OCI-LY7 (cell line): ENCODE measurements at regions not wholly inside any gene's neighbourhood (a gene's known extent, or its start where the extent isn't known, plus 50 kb on each side); places are given as distances from the start of the nearest gene placed in this dataset.
"Not testable (repeated sequence)": the region's sequence is repeated elsewhere in the genome, so short reads cannot be mapped to it uniquely, and the experiment has no call there.

ENCODE experiments used
- BruUV-seq: library from RNA; stranded (reverse); fragments of 400-500 nt; replicated peaks from 2 replicates; lab custom pipeline; 2021; lab: Mats Ljungman, UMichigan
- CTCF ChIA-PET: fragments of 300-600 bp; sonication (Branson Sonifier 250); formaldehyde crosslinking; loops from one replicate; lab custom pipeline; 2022; ENCODE audit warnings: antibody characterized with exemption; ENCODE audit not compliant: unreplicated experiment; lab: Charles Lee
- POLR2A ChIA-PET: fragments of 300-600 bp; sonication (Branson Sonifier 250); formaldehyde crosslinking; loops from one replicate; lab custom pipeline; 2022; ENCODE audit warnings: antibody characterized with exemption; lab: Charles Lee
- DNase-seq: peaks from one replicate; pipeline ENCODE4 v3.0.0-alpha.2; 2015; ENCODE audit warnings: low spot score
- H2AFZ ChIP-seq: fragments of 200-600 bp; sonication (generic), shearing (Covaris generic); 2 replicates; pipeline ENCODE4 v1.6.1; 2014; ENCODE audit warnings: mild to moderate bottlenecking, antibody characterized with exemption, low read length, moderate library complexity
- H3K27ac ChIP-seq: fragments of 200-600 bp; sonication (generic); 2 replicates; pipeline ENCODE4 v1.5.1; 2014; ENCODE audit warnings: mixed run types, low read depth, mild to moderate bottlenecking, moderate library complexity, low read length, inconsistent platforms; ENCODE audit not compliant: poor library complexity, severe bottlenecking
- H3K36me3 ChIP-seq: fragments of 200-600 bp; sonication (generic); 2 replicates; pipeline ENCODE4 v1.6.1; 2014; ENCODE audit warnings: mild to moderate bottlenecking, antibody characterized with exemption, low read length, moderate library complexity, mixed read lengths; ENCODE audit not compliant: insufficient read depth
- H3K4me1 ChIP-seq: fragments of 200-600 bp; sonication (generic); 2 replicates; pipeline ENCODE4 v1.5.1; 2014; ENCODE audit warnings: mild to moderate bottlenecking, low read length; ENCODE audit not compliant: insufficient read depth, poor library complexity, severe bottlenecking
- H3K4me2 ChIP-seq: fragments of 200-600 bp; sonication (generic); 2 replicates; pipeline ENCODE4 v1.6.1; 2014; ENCODE audit warnings: mild to moderate bottlenecking, low read length
- H3K4me3 ChIP-seq: fragments of 200-600 bp; sonication (generic); 2 replicates; pipeline ENCODE4 v1.5.1; 2014; ENCODE audit warnings: mild to moderate bottlenecking, low read depth, low read length; ENCODE audit not compliant: poor library complexity, severe bottlenecking
- H3K79me2 ChIP-seq: fragments of 200-600 bp; sonication (generic); 2 replicates; pipeline ENCODE4 v1.6.1; 2016; ENCODE audit warnings: low read depth, mild to moderate bottlenecking, low read length, moderate library complexity, mixed read lengths; ENCODE audit not compliant: insufficient read depth
- H3K9me2 ChIP-seq: fragments of 200-600 bp; sonication (generic); 2 replicates; pipeline ENCODE4 v1.6.1; 2016; ENCODE audit warnings: mild to moderate bottlenecking, low read length, mixed read lengths; ENCODE audit not compliant: insufficient read depth
- H3K9me3 ChIP-seq: fragments of 200-600 bp; sonication (generic); 2 replicates; pipeline ENCODE4 v1.6.1; 2014; ENCODE audit warnings: mild to moderate bottlenecking, mixed run types, low read length, mixed read lengths
- H4K20me1 ChIP-seq: fragments of 200-600 bp; sonication (generic); 2 replicates; pipeline ENCODE4 v1.6.1; 2014; ENCODE audit warnings: mild to moderate bottlenecking, antibody characterized with exemption, low read length, moderate library complexity, mixed read lengths; ENCODE audit not compliant: insufficient read depth
- CTCF ChIP-seq: fragments of 200-600 bp; sonication (generic); conservative IDR thresholded peaks from 2 replicates; pipeline ENCODE4 v1.5.1; 2014; ENCODE audit warnings: mild to moderate bottlenecking, antibody characterized with exemption, low read length, moderate library complexity, mixed read lengths
- EZH2phosphoT487 ChIP-seq: fragments of 200-600 bp; sonication (generic); IDR thresholded peaks from 2 replicates; pipeline ENCODE4 v1.6.1; 2018; ENCODE audit warnings: low read depth, borderline replicate concordance, mild to moderate bottlenecking, mixed run types, antibody characterized with exemption, low read length, moderate library complexity, mixed read lengths
- intact Hi-C: fragments of 100-400 bp; cut with micrococcal nuclease; formaldehyde crosslinking; loops from one replicate; pipeline ENCODE4 v1.10.0; 2022; ENCODE audit not compliant: unreplicated experiment

- BruUV-seq = no TSS peak
- intact Hi-C loops = no loop called here
- H3K4me3 ChIP-seq = no peak overlapping the region
- no peak for DNase-seq
- no peaks in the 10 kb centered on the region for H3K4me1 ChIP-seq
- TF ChIP-seq CTCF (no peak), EZH2phosphoT487 (no peak)
- CTCF ChIA-PET = no interaction called here
- POLR2A ChIA-PET = no interaction called here
- no peaks in the 10 kb centered on the region for H3K9me2 ChIP-seq
- no peak overlapping the region for H3K4me2 ChIP-seq
- H2AFZ ChIP-seq = no peak overlapping the region
- no peaks in the 10 kb centered on the region for H3K79me2 ChIP-seq
- no peaks in the 10 kb centered on the region for H4K20me1 ChIP-seq
- H3K27ac ChIP-seq = no peak overlapping the region
- no peaks in the 10 kb centered on the region for H3K36me3 ChIP-seq
- H3K9me3 ChIP-seq = no peaks in the 10 kb centered on the region
These were observed 445.3 kb downstream of the DSC3 start for GRCh38 chr18:30597202-30597601.

- Histone ChIP-seq H2AFZ (no peak overlapping the region), H4K20me1 (no peaks in the 10 kb centered on the region), H3K36me3 (no peaks in the 10 kb centered on the region), H3K4me3 (no peak overlapping the region), H3K27ac (no peak overlapping the region), H3K4me2 (no peak overlapping the region), H3K9me3 (no peaks in the 10 kb centered on the region), H3K4me1 (no peaks in the 10 kb centered on the region), H3K9me2 (no peaks in the 10 kb centered on the region), H3K79me2 (no peaks in the 10 kb centered on the region)
- TF ChIP-seq EZH2phosphoT487 (no peak), CTCF (no peak)
- POLR2A ChIA-PET = no interaction called here
- CTCF ChIA-PET = no interaction called here
- BruUV-seq = no TSS peak
- DNase-seq = no peak
- intact Hi-C loops = no loop called here
These were observed 445.9 kb downstream of the DSC3 start for GRCh38 chr18:30596635-30597034.

GRCh38 chr18:30595942-30596341, 446.6 kb downstream of the DSC3 start:
- Histone ChIP-seq H3K36me3 (no peaks in the 10 kb centered on the region), H3K79me2 (no peaks in the 10 kb centered on the region), H3K4me1 (no peaks in the 10 kb centered on the region), H3K9me2 (no peaks in the 10 kb centered on the region), H3K27ac (no peak overlapping the region), H3K4me3 (no peak overlapping the region), H3K9me3 (no peaks in the 10 kb centered on the region), H4K20me1 (no peaks in the 10 kb centered on the region), H2AFZ (no peak overlapping the region), H3K4me2 (no peak overlapping the region)
- TF ChIP-seq CTCF (no peak), EZH2phosphoT487 (no peak)
- BruUV-seq = no TSS peak
- ChIA-PET CTCF (no interaction called here), POLR2A (no interaction called here)
- DNase-seq = no peak
- intact Hi-C loops = no loop called here

- H3K27ac ChIP-seq, H2AFZ ChIP-seq, intact Hi-C loops, CTCF ChIA-PET, H3K4me1 ChIP-seq, H4K20me1 ChIP-seq, BruUV-seq, H3K36me3 ChIP-seq, H3K4me2 ChIP-seq, H3K9me3 ChIP-seq, H3K4me3 ChIP-seq, H3K79me2 ChIP-seq, H3K9me2 ChIP-seq, DNase-seq: not testable (repeated sequence)
- POLR2A ChIA-PET = interaction anchor here (0.7 kb wide), 1 partner anchor 16 kb away, joined by 3 read pairs; no protein-coding TSS in a partner anchor
These were observed 447.6 kb downstream of the DSC3 start for GRCh38 chr18:30594911-30595310.
